ENCODE measurements at regions not wholly inside any gene's neighbourhood (a gene's known extent, or its start where the extent isn't known, plus 50 kb on each side); places are given as distances from the start of the nearest gene placed in this dataset.
"Not testable (repeated sequence)": the region's sequence is repeated elsewhere in the genome, so short reads cannot be mapped to it uniquely, and the experiment has no call there.

GRCh38 chr9:102439583-102439982 is 555.5 kb upstream of the CYLC2 start:
- Histone ChIP-seq H3K4me3 (ENCODE audit: low read depth, low read length) (no peak overlapping the region), H3K36me3 (ENCODE audit: control insufficient read depth, insufficient read depth, low read length) (no peaks in the 10 kb centered on the region), H3K27ac (no peak overlapping the region), H3K27me3 (ENCODE audit: control insufficient read depth, insufficient read depth, low read length) (no peaks in the 10 kb centered on the region), H3K79me2 (no peaks in the 10 kb centered on the region), H3K4me1 (no peaks in the 10 kb centered on the region), H3K9me3 (ENCODE audit: control insufficient read depth, low read length) (no peaks in the 10 kb centered on the region), H3K9ac (no peak overlapping the region), H3K4me2 (ENCODE audit: low read length) (no peak overlapping the region), H2AFZ (no peak overlapping the region)
- TF ChIP-seq, protein P1, sequence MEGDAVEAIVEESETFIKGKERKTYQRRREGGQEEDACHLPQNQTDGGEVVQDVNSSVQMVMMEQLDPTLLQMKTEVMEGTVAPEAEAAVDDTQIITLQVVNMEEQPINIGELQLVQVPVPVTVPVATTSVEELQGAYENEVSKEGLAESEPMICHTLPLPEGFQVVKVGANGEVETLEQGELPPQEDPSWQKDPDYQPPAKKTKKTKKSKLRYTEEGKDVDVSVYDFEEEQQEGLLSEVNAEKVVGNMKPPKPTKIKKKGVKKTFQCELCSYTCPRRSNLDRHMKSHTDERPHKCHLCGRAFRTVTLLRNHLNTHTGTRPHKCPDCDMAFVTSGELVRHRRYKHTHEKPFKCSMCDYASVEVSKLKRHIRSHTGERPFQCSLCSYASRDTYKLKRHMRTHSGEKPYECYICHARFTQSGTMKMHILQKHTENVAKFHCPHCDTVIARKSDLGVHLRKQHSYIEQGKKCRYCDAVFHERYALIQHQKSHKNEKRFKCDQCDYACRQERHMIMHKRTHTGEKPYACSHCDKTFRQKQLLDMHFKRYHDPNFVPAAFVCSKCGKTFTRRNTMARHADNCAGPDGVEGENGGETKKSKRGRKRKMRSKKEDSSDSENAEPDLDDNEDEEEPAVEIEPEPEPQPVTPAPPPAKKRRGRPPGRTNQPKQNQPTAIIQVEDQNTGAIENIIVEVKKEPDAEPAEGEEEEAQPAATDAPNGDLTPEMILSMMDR (IDR thresholded peaks at IDR 0.05): no peak

- H3K36me3 ChIP-seq (ENCODE audit: control insufficient read depth, insufficient read depth, low read length); H3K4me3 ChIP-seq (ENCODE audit: low read depth, low read length); H2AFZ ChIP-seq; H3K4me1 ChIP-seq; H3K9me3 ChIP-seq (ENCODE audit: control insufficient read depth, low read length); H3K27me3 ChIP-seq (ENCODE audit: control insufficient read depth, insufficient read depth, low read length); H3K79me2 ChIP-seq; H3K9ac ChIP-seq; H3K4me2 ChIP-seq (ENCODE audit: low read length); H3K27ac ChIP-seq: not testable (repeated sequence)
Measured at GRCh38 chr9:102436599-102436998, 558.5 kb upstream of the CYLC2 start.

GRCh38 chr9:102435427-102435826 is 559.7 kb upstream of the CYLC2 start:
- no peaks in the 10 kb centered on the region for H3K79me2 ChIP-seq

DNA sequence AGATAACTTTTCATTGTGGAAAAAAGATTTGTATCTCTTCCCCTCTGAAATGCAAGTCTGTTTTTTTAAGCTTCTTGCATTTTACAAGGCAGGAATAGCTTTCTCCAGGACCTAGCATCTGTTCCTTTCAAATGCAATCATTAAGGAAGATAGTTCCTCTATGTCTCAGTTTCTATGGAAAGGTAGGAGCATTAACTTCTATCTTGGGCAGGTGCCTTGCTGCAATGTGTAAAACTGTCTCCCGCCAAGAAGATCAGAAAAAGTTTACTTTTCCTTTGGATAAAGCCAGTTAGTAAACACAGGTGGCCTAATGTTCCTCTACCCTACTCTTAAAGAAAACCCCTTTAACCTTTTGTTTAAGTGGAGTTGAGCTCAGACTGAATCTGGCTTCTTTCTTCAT is 560.6 kb upstream of the CYLC2 start:
- TF ChIP-seq, protein P1 (IDR thresholded peaks at IDR 0.05): no peak
- H3K27me3 ChIP-seq (ENCODE audit: control insufficient read depth, insufficient read depth, low read length): no peaks in the 10 kb centered on the region
- no peak overlapping the region for H3K4me2 ChIP-seq (ENCODE audit: low read length)
- H3K36me3 ChIP-seq (ENCODE audit: control insufficient read depth, insufficient read depth, low read length): no peaks in the 10 kb centered on the region
- H3K9me3 ChIP-seq (ENCODE audit: control insufficient read depth, low read length): no peaks in the 10 kb centered on the region
- no peak overlapping the region for H2AFZ ChIP-seq
- no peaks in the 10 kb centered on the region for H3K79me2 ChIP-seq
- no peak overlapping the region for H3K9ac ChIP-seq
- no peaks in the 10 kb centered on the region for H3K4me1 ChIP-seq
- H3K4me3 ChIP-seq (ENCODE audit: low read depth, low read length): no peak overlapping the region
- H3K27ac ChIP-seq: no peak overlapping the region

More at GRCh38 chr9:102435427-102435826, 559.7 kb upstream of the CYLC2 start:
- no peaks in the 10 kb centered on the region for H3K9me3 ChIP-seq (ENCODE audit: control insufficient read depth, low read length)
- no peak overlapping the region for H3K4me2 ChIP-seq (ENCODE audit: low read length)
- no peak overlapping the region for H3K4me3 ChIP-seq (ENCODE audit: low read depth, low read length)
- H3K9ac ChIP-seq: no peak overlapping the region
- H2AFZ ChIP-seq: no peak overlapping the region
- no peak overlapping the region for H3K27ac ChIP-seq
- H3K36me3 ChIP-seq (ENCODE audit: control insufficient read depth, insufficient read depth, low read length): no peaks in the 10 kb centered on the region
- TF ChIP-seq, protein P1 (IDR thresholded peaks at IDR 0.05): no peak
- H3K4me1 ChIP-seq: no peaks in the 10 kb centered on the region
- no peaks in the 10 kb centered on the region for H3K27me3 ChIP-seq (ENCODE audit: control insufficient read depth, insufficient read depth, low read length)

- Histone ChIP-seq H3K9me3 (ENCODE audit: control insufficient read depth, low read length) (no peaks in the 10 kb centered on the region), H3K4me2 (ENCODE audit: low read length) (no peak overlapping the region), H3K36me3 (ENCODE audit: control insufficient read depth, insufficient read depth, low read length) (no peaks in the 10 kb centered on the region), H3K4me1 (no peaks in the 10 kb centered on the region), H2AFZ (no peak overlapping the region), H3K27me3 (ENCODE audit: control insufficient read depth, insufficient read depth, low read length) (no peaks in the 10 kb centered on the region), H3K27ac (no peak overlapping the region), H3K79me2 (no peaks in the 10 kb centered on the region), H3K9ac (no peak overlapping the region), H3K4me3 (ENCODE audit: low read depth, low read length) (no peak overlapping the region)
- TF ChIP-seq, protein P1 (IDR thresholded peaks at IDR 0.05): no peak
Measured at GRCh38 chr9:102428305-102428704, 566.8 kb upstream of the CYLC2 start.

DNA sequence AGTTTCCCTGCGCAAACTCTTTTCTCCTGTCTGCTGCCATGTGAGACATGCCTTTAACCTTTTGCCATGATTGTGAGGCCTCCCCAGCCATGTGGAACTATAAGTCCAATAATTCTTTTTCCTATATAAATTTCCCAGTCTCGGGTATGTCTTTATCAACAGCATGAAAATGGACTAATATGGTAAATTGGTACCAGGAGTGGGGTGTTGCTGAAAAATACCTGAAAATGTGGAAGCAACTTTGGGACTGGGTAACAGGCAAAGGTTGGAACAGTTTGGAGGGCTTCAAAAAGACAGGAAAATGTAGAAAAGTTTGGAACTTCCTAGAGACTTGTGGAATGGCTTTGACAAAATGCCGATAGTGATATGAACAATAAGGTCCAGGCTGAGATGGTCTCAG is 578.9 kb upstream of the CYLC2 start:
- not testable (repeated sequence) for H3K9me3 ChIP-seq (ENCODE audit: control insufficient read depth, low read length)

More for the DNA sequence above, 578.9 kb upstream of the CYLC2 start:
- H3K36me3 ChIP-seq (ENCODE audit: control insufficient read depth, insufficient read depth, low read length); H3K27me3 ChIP-seq (ENCODE audit: control insufficient read depth, insufficient read depth, low read length); H3K79me2 ChIP-seq; H3K27ac ChIP-seq; H3K9ac ChIP-seq; H3K4me1 ChIP-seq; H3K4me2 ChIP-seq (ENCODE audit: low read length); H3K4me3 ChIP-seq (ENCODE audit: low read depth, low read length); H2AFZ ChIP-seq: not testable (repeated sequence)
